Lower leg skin (tissue), 3 donors: ENCODE measurements at regions not wholly inside any gene's neighbourhood (a gene's known extent, or its start where the extent isn't known, plus 50 kb on each side); places are given as distances from the start of the nearest gene placed in this dataset.

Experiments used
- POLR2A ChIP-seq, 2 donors: fragments of 450-650 bp; IDR thresholded peaks; one replicate each; pipeline ENCODE4 v1.6.1; 2016 to 2017; ENCODE audit warnings: antibody characterized with exemption in 2 of 2, mild to moderate bottlenecking in 1 of 2, moderate library complexity in 1 of 2
- TF ChIP-seq, protein P1 (sequence below), 3 donors: fragments of 450-650 bp; IDR thresholded peaks; one replicate each; pipeline ENCODE4 v1.5.1; 2016; ENCODE audit warnings: antibody characterized with exemption in 3 of 3, mild to moderate bottlenecking in 3 of 3, moderate library complexity in 2 of 3

DNA sequence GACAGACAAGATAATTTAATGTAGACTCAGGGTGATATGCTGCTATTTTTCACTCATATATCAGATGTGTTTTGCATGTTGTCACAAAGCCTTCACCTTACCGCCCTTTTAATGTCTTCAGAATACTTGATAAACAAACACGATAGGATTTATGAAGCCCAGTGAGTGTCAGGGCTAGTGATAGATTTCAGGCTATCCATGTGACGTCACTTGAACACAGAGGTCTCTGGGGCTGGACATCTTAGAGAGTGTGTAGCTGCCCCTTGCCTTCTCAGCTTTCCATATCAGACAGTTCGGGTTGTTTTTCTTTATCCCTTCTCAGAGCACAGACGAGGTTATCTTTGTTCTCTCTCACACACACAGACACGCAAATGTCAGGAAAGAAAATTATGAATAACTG lies 105.3 kb upstream of the GSC start:
- TF ChIP-seq, protein P1, sequence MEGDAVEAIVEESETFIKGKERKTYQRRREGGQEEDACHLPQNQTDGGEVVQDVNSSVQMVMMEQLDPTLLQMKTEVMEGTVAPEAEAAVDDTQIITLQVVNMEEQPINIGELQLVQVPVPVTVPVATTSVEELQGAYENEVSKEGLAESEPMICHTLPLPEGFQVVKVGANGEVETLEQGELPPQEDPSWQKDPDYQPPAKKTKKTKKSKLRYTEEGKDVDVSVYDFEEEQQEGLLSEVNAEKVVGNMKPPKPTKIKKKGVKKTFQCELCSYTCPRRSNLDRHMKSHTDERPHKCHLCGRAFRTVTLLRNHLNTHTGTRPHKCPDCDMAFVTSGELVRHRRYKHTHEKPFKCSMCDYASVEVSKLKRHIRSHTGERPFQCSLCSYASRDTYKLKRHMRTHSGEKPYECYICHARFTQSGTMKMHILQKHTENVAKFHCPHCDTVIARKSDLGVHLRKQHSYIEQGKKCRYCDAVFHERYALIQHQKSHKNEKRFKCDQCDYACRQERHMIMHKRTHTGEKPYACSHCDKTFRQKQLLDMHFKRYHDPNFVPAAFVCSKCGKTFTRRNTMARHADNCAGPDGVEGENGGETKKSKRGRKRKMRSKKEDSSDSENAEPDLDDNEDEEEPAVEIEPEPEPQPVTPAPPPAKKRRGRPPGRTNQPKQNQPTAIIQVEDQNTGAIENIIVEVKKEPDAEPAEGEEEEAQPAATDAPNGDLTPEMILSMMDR (IDR thresholded peaks at IDR 0.05), result no peak
- TF ChIP-seq POLR2A (IDR thresholded peaks at IDR 0.05), result no peak
